PC-3 (cell line): ENCODE measurements at regions not wholly inside any gene's neighbourhood (a gene's known extent, or its start where the extent isn't known, plus 50 kb on each side); places are given as distances from the start of the nearest gene placed in this dataset.

ENCODE experiments used
- EZH2 ChIP-seq: fragments of 300-600 bp; sonication (generic); IDR thresholded peaks from one replicate; pipeline ENCODE4 v1.6.1; 2017; ENCODE audit warnings: antibody characterized with exemption, mild to moderate bottlenecking, low read length; ENCODE audit not compliant: unreplicated experiment
- EZH2phosphoT487 ChIP-seq: fragments of 300-600 bp; sonication (generic); IDR thresholded peaks from 2 replicates; pipeline ENCODE4 v1.6.1; 2018; ENCODE audit warnings: mild to moderate bottlenecking, antibody characterized with exemption, low read length, borderline replicate concordance
- TF ChIP-seq, protein P1 (sequence below): fragments of 300-600 bp; sonication (generic); conservative IDR thresholded peaks from 2 replicates; pipeline ENCODE4 v1.5.1; 2017; ENCODE audit warnings: antibody characterized with exemption, low read depth, mild to moderate bottlenecking, low read length

DNA sequence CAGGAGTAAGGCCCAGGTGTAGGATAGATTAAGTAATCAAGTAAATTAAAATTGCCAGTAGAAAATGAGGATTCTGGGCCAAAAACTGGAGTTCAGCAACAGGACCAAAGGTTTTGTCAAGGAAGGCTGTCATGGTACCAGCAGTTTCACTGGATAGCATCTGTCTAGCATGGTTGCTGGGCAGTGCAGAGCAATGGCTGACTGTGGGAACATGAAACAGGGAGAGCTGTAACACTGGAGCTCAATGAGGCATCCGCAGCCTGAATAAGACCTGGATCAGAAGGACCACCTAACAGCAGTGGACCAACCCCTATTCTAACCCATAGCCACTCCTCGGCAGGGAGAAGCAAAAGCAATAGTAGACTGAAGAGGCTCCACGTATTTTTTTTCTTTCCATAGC, 132.4 kb downstream of the ATOH1 start:
- TF ChIP-seq EZH2 (no peak), EZH2phosphoT487 (no peak)
- TF ChIP-seq, protein P1, sequence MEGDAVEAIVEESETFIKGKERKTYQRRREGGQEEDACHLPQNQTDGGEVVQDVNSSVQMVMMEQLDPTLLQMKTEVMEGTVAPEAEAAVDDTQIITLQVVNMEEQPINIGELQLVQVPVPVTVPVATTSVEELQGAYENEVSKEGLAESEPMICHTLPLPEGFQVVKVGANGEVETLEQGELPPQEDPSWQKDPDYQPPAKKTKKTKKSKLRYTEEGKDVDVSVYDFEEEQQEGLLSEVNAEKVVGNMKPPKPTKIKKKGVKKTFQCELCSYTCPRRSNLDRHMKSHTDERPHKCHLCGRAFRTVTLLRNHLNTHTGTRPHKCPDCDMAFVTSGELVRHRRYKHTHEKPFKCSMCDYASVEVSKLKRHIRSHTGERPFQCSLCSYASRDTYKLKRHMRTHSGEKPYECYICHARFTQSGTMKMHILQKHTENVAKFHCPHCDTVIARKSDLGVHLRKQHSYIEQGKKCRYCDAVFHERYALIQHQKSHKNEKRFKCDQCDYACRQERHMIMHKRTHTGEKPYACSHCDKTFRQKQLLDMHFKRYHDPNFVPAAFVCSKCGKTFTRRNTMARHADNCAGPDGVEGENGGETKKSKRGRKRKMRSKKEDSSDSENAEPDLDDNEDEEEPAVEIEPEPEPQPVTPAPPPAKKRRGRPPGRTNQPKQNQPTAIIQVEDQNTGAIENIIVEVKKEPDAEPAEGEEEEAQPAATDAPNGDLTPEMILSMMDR = no peak
